HepG2 (cell line): ENCODE measurements at regions not wholly inside any gene's neighbourhood (a gene's known extent, or its start where the extent isn't known, plus 50 kb on each side); places are given as distances from the start of the nearest gene placed in this dataset.

Experiments used
- FOXJ3 ChIP-seq: sonication (generic); formaldehyde crosslinking; IDR thresholded peaks from 2 replicates; pipeline ENCODE4 v1.4.0; 2020; ENCODE audit warnings: missing genetic modification reagents, mild to moderate bottlenecking, borderline replicate concordance
- KDM1A ChIP-seq: IDR thresholded peaks from 2 replicates; pipeline ENCODE4 v1.6.1; 2016; ENCODE audit warnings: missing compliant biosample characterization
- TRAFD1 ChIP-seq: sonication (generic); formaldehyde crosslinking; IDR thresholded peaks from 2 replicates; pipeline ENCODE4 v1.5.1; 2020; ENCODE audit warnings: missing genetic modification reagents, mild to moderate bottlenecking, borderline replicate concordance
- ZNF407 ChIP-seq: sonication (generic); formaldehyde crosslinking; IDR thresholded peaks from one replicate; pipeline ENCODE4 v1.5.1; 2020; ENCODE audit warnings: mild to moderate bottlenecking, missing genetic modification reagents; ENCODE audit errors: not compliant biosample characterization

- TF ChIP-seq ZNF407 (no peak), KDM1A (no peak), TRAFD1 (CRISPR knock-in tag) (no peak), FOXJ3 (CRISPR knock-in tag) (no peak)
Observed at GRCh38 chr18:25810736-25811135, 279.7 kb downstream of the SS18 start (continued).
